Lower lobe of right lung (tissue), 2 donors: ENCODE measurements at regions not wholly inside any gene's neighbourhood (a gene's known extent, or its start where the extent isn't known, plus 50 kb on each side); places are given as distances from the start of the nearest gene placed in this dataset.

ENCODE experiments used
- ATAC-seq, 2 donors: fragments of 200-7000 bp; cut with Tn5 transposase; one replicate each; pipeline ENCODE4 v1.9.1; 2020 to 2022; ENCODE audit warnings: mild to moderate bottlenecking in 2 of 2, moderate library complexity in 2 of 2
- DNase-seq: peaks from one replicate; pipeline ENCODE4 v3.0.0-alpha.2; 2020
- H3K27ac ChIP-seq: fragments of 200-600 bp; one replicate; pipeline ENCODE4 v1.8.0; 2022
- H3K27me3 ChIP-seq: fragments of 200-600 bp; one replicate; pipeline ENCODE4 v1.8.0; 2022; ENCODE audit warnings: low read depth
- H3K36me3 ChIP-seq: fragments of 200-600 bp; one replicate; pipeline ENCODE4 v1.8.0; 2022; ENCODE audit warnings: mild to moderate bottlenecking
- H3K4me1 ChIP-seq: fragments of 200-600 bp; one replicate; pipeline ENCODE4 v1.8.0; 2022
- H3K4me3 ChIP-seq: fragments of 200-600 bp; one replicate; pipeline ENCODE4 v1.8.0; 2022; ENCODE audit warnings: mild to moderate bottlenecking
- H3K9me3 ChIP-seq: fragments of 200-600 bp; one replicate; pipeline ENCODE4 v1.8.0; 2022
- CTCF ChIP-seq: fragments of 200-600 bp; IDR thresholded peaks from one replicate; pipeline ENCODE4 v1.8.0; 2022; ENCODE audit warnings: antibody characterized with exemption, mild to moderate bottlenecking
- intact Hi-C: fragments of 100-400 bp; cut with DNase I; formaldehyde crosslinking; loops from one replicate; pipeline ENCODE4 v1.11.0; 2022
- donor health status: DM: no; HTN: yes; CAD: no; lungs with severe emphysema.

DNA sequence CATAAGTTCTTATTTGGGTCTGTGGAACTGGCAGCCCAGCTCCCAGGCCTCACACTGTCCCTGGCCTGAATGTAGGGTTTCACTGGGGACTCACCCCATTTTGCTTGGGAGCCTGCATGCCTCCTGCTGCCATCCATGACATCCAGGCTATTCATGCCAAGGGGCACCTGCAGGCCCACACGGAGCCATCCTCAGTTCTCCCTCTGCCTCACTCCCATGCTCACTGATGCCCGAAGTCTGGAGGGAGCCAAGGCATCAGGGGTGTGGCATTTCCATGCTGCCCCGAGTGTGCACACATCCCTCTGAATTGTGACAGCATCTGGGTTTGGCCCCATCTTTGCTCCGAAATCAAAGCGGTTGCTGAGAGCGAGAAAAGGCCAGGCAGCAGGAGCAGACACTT is 67.4 kb upstream of the ZNF804A start:
- intact Hi-C loops: no loop called here
- Histone ChIP-seq H3K36me3 (no peaks in the 10 kb centered on the region), H3K27ac (no peak overlapping the region), H3K27me3 (no peaks in the 10 kb centered on the region), H3K4me1 (no peaks in the 10 kb centered on the region), H3K4me3 (no peak overlapping the region), H3K9me3 (peaks cover 24% of the 10 kb centered on the region)
- ATAC-seq (peak in 1 of 2 donors; percentile 19), DNase-seq (no peak)
- no peak for TF ChIP-seq CTCF

GRCh38 chr2:184532551-184532950 is 65.8 kb upstream of the ZNF804A start:
- Histone ChIP-seq H3K4me1 (no peaks in the 10 kb centered on the region), H3K27me3 (no peaks in the 10 kb centered on the region), H3K9me3 (peaks cover 17% of the 10 kb centered on the region), H3K36me3 (no peaks in the 10 kb centered on the region), H3K27ac (no peak overlapping the region), H3K4me3 (no peak overlapping the region)
- DNase-seq: no peak
- no peak for TF ChIP-seq CTCF
- no peak for ATAC-seq
- intact Hi-C loops: no loop called here

DNA sequence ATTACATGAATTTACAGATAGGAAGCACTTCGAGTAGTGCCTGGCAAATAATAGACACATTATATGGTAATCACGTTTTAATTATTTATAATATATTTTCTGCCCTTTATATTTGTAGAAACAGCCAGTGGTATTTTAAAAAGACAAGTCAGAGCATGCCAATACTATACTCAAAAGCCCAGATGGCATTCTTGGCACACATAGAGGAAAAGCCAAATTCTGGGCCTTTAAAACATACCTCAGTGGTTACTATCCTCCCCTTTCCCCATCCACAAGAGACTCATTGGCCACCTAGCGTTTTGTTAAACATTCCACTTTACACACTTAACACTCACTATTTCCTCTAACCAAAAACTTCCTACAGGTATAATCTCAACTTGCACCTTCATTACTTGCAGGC is 63.3 kb upstream of the ZNF804A start:
- H3K27me3 ChIP-seq: no peaks in the 10 kb centered on the region
- no peak overlapping the region for H3K4me3 ChIP-seq
- no peaks in the 10 kb centered on the region for H3K36me3 ChIP-seq
- no peaks in the 10 kb centered on the region for H3K9me3 ChIP-seq
- intact Hi-C loops: no loop called here
- TF ChIP-seq CTCF: no peak
- DNase-seq: no peak
- ATAC-seq: no peak
- no peaks in the 10 kb centered on the region for H3K4me1 ChIP-seq
- H3K27ac ChIP-seq: no peak overlapping the region

DNA sequence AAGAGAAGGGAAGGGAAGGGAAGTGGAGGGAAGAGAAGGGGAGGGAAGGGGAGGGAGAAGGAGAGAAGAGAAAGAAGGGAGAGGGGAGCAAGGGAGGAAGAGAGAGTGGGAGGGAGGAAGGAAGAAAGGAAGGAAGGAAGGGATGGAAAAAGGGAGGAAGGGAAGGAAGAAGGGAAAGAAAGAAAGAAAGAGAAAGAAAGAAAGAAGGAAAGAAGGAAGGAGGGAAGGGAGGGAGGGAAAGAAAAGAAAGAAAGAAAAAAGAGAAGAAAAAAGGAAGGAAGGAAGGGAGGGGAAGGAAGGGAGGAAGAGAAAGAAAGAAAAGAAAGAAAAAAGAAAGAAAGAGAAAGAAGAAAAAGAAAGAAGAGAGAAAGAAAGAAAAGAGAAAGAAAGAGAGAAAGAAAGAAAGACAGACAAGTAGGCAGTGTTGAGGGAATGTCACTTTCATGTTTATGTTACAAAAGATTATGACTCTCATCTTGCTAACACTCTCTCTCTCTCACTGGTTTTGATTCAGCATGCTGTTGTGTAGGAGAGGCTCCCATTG is 58.0 kb upstream of the ZNF804A start:
- Histone ChIP-seq H3K27ac (no peak overlapping the region), H3K4me1 (no peaks in the 10 kb centered on the region), H3K27me3 (no peaks in the 10 kb centered on the region), H3K36me3 (no peaks in the 10 kb centered on the region), H3K4me3 (no peak overlapping the region), H3K9me3 (no peaks in the 10 kb centered on the region)
- TF ChIP-seq CTCF: no peak
- no peak for ATAC-seq
- intact Hi-C loops: no loop called here
- no peak for DNase-seq

DNA sequence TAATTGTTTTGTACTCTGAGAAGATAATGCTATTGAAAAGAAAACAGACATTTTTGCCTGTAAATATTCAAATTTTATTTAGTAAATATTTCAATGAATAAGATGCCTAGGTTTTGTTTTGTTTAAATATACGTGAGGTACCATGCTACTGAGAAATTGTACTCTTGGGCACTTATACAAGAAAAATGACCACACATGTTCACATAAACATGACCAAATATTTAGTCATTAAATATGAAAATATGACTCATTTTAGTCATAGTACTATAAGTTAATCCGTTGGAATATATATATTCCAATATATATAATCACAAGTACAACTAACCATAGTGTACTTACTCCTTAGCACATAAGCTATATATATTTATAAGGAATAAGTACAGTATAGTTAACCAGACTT is 56.7 kb upstream of the ZNF804A start:
- no peak overlapping the region for H3K27ac ChIP-seq
- no peak overlapping the region for H3K4me3 ChIP-seq
- DNase-seq (no peak), ATAC-seq (no peak)
- intact Hi-C loops: no loop called here
- no peaks in the 10 kb centered on the region for H3K36me3 ChIP-seq
- no peaks in the 10 kb centered on the region for H3K4me1 ChIP-seq
- H3K27me3 ChIP-seq: no peaks in the 10 kb centered on the region
- H3K9me3 ChIP-seq: no peaks in the 10 kb centered on the region
- TF ChIP-seq CTCF: no peak

- Histone ChIP-seq H3K4me3 (no peak overlapping the region), H3K9me3 (no peaks in the 10 kb centered on the region), H3K36me3 (no peaks in the 10 kb centered on the region), H3K27me3 (no peaks in the 10 kb centered on the region), H3K27ac (no peak overlapping the region), H3K4me1 (no peaks in the 10 kb centered on the region)
- no peak for TF ChIP-seq CTCF
- DNase-seq (no peak), ATAC-seq (no peak)
- intact Hi-C loops: no loop called here
Measured at GRCh38 chr2:184543832-184544231, 54.5 kb upstream of the ZNF804A start.
